Caki2 (cell line): ENCODE measurements at regions not wholly inside any gene's neighbourhood (a gene's known extent, or its start where the extent isn't known, plus 50 kb on each side); places are given as distances from the start of the nearest gene placed in this dataset.
"Not testable (repeated sequence)": the region's sequence is repeated elsewhere in the genome, so short reads cannot be mapped to it uniquely, and the experiment has no call there.

Experiments
- DNase-seq: peaks from one replicate; pipeline ENCODE4 v3.0.0-alpha.2; 2015; ENCODE audit warnings: low read depth
- in situ Hi-C: cut with HindIII; loops from 2 replicates; pipeline ENCODE4 v1.10.0; 2016; ENCODE audit warnings: low sequenced_read_pairs, low pct_unique_long_range_greater_than_20kb, mixed read lengths

- in situ Hi-C loops, result no loop called here
- DNase-seq, result no peak
These were observed 51.1 kb upstream of the JADE1 start for GRCh38 chr4:128758314-128758922.

- no peak for DNase-seq
- in situ Hi-C loops, result no loop called here
These were observed 51.8 kb upstream of the JADE1 start for GRCh38 chr4:128757712-128758111.

GRCh38 chr4:128751354-128751753, 58.1 kb upstream of the JADE1 start:
- DNase-seq, result no peak

GRCh38 chr4:128741748-128742147, 67.8 kb upstream of the JADE1 start:
- DNase-seq, in situ Hi-C loops: not testable (repeated sequence)

More at GRCh38 chr4:128751354-128751753, 58.1 kb upstream of the JADE1 start:
- in situ Hi-C loops, result no loop called here

- no peak for DNase-seq
- in situ Hi-C loops, result no loop called here
These were observed 72.4 kb upstream of the JADE1 start for GRCh38 chr4:128737098-128737513.

GRCh38 chr4:128735714-128736113, 73.8 kb upstream of the JADE1 start:
- DNase-seq, result no peak
- in situ Hi-C loops, result no loop called here

GRCh38 chr4:128728190-128728589, 81.3 kb upstream of the JADE1 start:
- in situ Hi-C loops, result no loop called here
- no peak for DNase-seq

GRCh38 chr4:128727658-128728057, 81.8 kb upstream of the JADE1 start:
- no peak for DNase-seq
- in situ Hi-C loops, result no loop called here

- in situ Hi-C loops, result no loop called here
These were observed 84.0 kb upstream of the JADE1 start for GRCh38 chr4:128725405-128726055.

GRCh38 chr4:128722911-128723310, 86.6 kb upstream of the JADE1 start:
- in situ Hi-C loops, result no loop called here
- DNase-seq, result no peak

More at GRCh38 chr4:128725405-128726055, 84.0 kb upstream of the JADE1 start:
- DNase-seq, result no peak

- in situ Hi-C loops, result no loop called here
- no peak for DNase-seq
These were observed 87.6 kb upstream of the JADE1 start for GRCh38 chr4:128721896-128722295.

- DNase-seq, result no peak
- in situ Hi-C loops, result no loop called here
These were observed 89.2 kb upstream of the JADE1 start for GRCh38 chr4:128720270-128720669.

GRCh38 chr4:128718768-128719167, 90.7 kb upstream of the JADE1 start:
- DNase-seq, result no peak
- in situ Hi-C loops, result no loop called here

- no peak for DNase-seq
- in situ Hi-C loops, result no loop called here
These were observed 93.2 kb upstream of the JADE1 start for GRCh38 chr4:128716338-128716737.

GRCh38 chr4:128715616-128716015, 93.9 kb upstream of the JADE1 start:
- in situ Hi-C loops, result no loop called here
- DNase-seq, result no peak

- in situ Hi-C loops, result no loop called here
- DNase-seq, result no peak
These were observed 98.1 kb upstream of the JADE1 start for GRCh38 chr4:128711361-128711760.

GRCh38 chr4:128709268-128709667, 100.2 kb upstream of the JADE1 start:
- DNase-seq, result no peak
- in situ Hi-C loops, result no loop called here

GRCh38 chr4:128707864-128708263, 101.6 kb upstream of the JADE1 start:
- in situ Hi-C loops, result no loop called here
- no peak for DNase-seq

GRCh38 chr4:128703948-128704347, 105.6 kb upstream of the JADE1 start:
- no peak for DNase-seq
- in situ Hi-C loops, result no loop called here
